Progenitor cell of endocrine pancreas (in vitro differentiated cells): ENCODE measurements at regions not wholly inside any gene's neighbourhood (a gene's known extent, or its start where the extent isn't known, plus 50 kb on each side); places are given as distances from the start of the nearest gene placed in this dataset.

Experiments
- DNase-seq: peaks from one replicate; pipeline ENCODE4 v3.0.0; 2021; ENCODE audit warnings: low spot score; ENCODE audit not compliant: unreplicated experiment
- H3K27ac Mint-ChIP-seq: 2 replicates; pipeline ENCODE4 v1.8.0; 2021; ENCODE audit warnings: mild to moderate bottlenecking, moderate library complexity, mixed read lengths
- H3K27me3 Mint-ChIP-seq: 2 replicates; pipeline ENCODE4 v1.8.0; 2021; ENCODE audit warnings: mixed read lengths
- H3K36me3 Mint-ChIP-seq: 2 replicates; pipeline ENCODE4 v1.8.0; 2022; ENCODE audit warnings: mixed read lengths; ENCODE audit not compliant: insufficient read depth
- H3K4me1 Mint-ChIP-seq: 2 replicates; pipeline ENCODE4 v1.8.0; 2021; ENCODE audit warnings: low read depth, mixed read lengths
- H3K4me3 Mint-ChIP-seq: 2 replicates; pipeline ENCODE4 v1.8.0; 2021; ENCODE audit warnings: low read depth, mild to moderate bottlenecking, moderate library complexity, mixed read lengths
- H3K9me3 Mint-ChIP-seq: 2 replicates; pipeline ENCODE4 v1.8.0; 2021; ENCODE audit warnings: low read depth, mixed read lengths
- TF ChIP-seq, protein P1 (sequence below): fragments of 200-600 bp; sonication (generic); IDR thresholded peaks from one replicate; pipeline ENCODE4 v1.5.0; 2021; ENCODE audit warnings: antibody characterized with exemption, mild to moderate bottlenecking; ENCODE audit not compliant: unreplicated experiment

DNA sequence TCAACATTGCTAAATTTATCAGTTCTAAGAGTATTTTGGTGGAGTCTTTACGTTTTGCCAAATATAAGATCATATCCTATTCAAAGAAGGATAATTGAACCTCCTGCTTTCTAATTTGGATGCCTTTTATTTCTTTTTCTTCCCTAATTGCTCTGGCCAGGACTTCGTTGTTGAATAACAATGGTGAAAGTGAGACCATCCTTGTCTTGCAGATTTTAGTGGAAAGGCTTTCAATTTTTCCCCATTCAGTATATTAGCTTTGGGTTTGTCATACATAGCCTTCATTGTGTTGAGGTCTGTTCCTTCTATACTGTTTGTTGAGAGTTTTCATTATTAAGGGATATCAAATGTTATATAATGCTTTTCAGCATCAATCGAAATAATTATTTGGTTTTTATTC is 1974.2 kb upstream of the ACO1 start:
- H3K36me3 Mint-ChIP-seq = no peaks in the 10 kb centered on the region
- H3K27ac Mint-ChIP-seq = no peak overlapping the region
- peaks cover 24% of the 10 kb centered on the region for H3K9me3 Mint-ChIP-seq
- DNase-seq = no peak
- TF ChIP-seq, protein P1, sequence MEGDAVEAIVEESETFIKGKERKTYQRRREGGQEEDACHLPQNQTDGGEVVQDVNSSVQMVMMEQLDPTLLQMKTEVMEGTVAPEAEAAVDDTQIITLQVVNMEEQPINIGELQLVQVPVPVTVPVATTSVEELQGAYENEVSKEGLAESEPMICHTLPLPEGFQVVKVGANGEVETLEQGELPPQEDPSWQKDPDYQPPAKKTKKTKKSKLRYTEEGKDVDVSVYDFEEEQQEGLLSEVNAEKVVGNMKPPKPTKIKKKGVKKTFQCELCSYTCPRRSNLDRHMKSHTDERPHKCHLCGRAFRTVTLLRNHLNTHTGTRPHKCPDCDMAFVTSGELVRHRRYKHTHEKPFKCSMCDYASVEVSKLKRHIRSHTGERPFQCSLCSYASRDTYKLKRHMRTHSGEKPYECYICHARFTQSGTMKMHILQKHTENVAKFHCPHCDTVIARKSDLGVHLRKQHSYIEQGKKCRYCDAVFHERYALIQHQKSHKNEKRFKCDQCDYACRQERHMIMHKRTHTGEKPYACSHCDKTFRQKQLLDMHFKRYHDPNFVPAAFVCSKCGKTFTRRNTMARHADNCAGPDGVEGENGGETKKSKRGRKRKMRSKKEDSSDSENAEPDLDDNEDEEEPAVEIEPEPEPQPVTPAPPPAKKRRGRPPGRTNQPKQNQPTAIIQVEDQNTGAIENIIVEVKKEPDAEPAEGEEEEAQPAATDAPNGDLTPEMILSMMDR = no peak
- H3K4me1 Mint-ChIP-seq = no peaks in the 10 kb centered on the region
- no peak overlapping the region for H3K4me3 Mint-ChIP-seq
- no peaks in the 10 kb centered on the region for H3K27me3 Mint-ChIP-seq

DNA sequence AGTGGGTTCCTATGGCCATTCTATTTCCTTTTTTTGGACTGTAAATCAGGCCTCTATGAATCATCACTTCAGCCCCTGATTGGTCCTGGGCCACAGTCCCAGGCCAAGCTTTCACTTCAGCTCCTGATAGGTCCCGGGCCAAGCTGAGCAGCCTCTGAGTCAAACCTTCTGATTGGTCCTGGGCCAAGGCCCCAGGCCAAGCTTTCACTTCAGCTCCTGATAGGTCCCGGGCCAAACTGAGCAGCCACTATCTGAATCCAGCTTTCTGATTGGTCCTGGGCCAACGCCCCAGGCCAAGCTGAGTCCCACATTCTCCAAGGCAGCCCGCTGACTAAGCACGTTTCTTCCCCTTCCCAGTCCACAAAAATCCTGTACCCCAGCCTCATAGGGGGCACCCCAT is 1972.9 kb upstream of the ACO1 start:
- Mint-ChIP-seq H3K27ac (no peak overlapping the region), H3K9me3 (peaks cover 24% of the 10 kb centered on the region), H3K36me3 (no peaks in the 10 kb centered on the region), H3K4me3 (no peak overlapping the region), H3K27me3 (no peaks in the 10 kb centered on the region), H3K4me1 (no peaks in the 10 kb centered on the region)
- no peak for DNase-seq
- TF ChIP-seq, protein P1 = no peak

DNA sequence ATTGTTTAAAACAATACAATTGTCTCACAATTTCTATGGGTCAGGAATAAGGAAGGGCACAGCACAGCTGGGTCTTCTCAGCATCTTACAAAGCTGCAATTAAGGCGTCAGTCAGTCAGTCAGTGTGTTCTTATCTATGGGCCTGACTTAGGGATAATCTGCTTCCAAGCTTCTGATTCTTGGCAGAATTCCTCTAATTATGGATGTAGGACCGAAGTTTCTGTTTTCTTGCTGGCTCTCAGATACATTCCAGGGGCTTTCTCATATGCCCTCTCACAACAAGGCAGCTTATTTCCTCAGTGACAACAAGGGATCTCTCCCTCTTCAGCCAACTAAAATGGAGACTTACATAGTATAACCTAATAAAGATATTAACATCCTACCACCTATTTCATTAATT is 1925.3 kb upstream of the ACO1 start:
- Mint-ChIP-seq H3K9me3 (no peaks in the 10 kb centered on the region), H3K36me3 (no peaks in the 10 kb centered on the region), H3K4me1 (no peaks in the 10 kb centered on the region), H3K4me3 (no peak overlapping the region), H3K27me3 (no peaks in the 10 kb centered on the region), H3K27ac (no peak overlapping the region)
- TF ChIP-seq, protein P1 = no peak
- DNase-seq = no peak

DNA sequence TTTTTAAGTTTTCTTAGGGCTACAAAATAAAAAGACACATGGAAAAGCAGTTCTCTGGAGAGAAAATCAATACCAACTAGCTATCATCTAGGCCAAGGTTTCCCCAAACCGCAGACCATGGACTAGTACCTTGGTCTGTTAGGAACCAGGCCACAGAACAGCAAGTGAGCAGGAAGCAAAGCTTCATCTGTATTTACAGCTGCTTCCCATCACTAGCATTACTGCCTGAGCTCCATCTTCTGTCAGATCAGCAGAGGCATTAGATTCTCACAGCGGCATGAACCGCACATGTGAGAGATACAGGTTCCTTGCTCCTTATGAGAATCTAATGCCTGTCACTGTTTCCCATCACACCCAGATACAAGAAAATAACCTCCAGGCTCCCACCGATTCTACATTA is 1907.6 kb upstream of the ACO1 start:
- Mint-ChIP-seq H3K9me3 (peaks cover 1% of the 10 kb centered on the region), H3K36me3 (no peaks in the 10 kb centered on the region), H3K27ac (no peak overlapping the region), H3K4me1 (no peaks in the 10 kb centered on the region), H3K27me3 (no peaks in the 10 kb centered on the region), H3K4me3 (no peak overlapping the region)
- no peak for DNase-seq
- TF ChIP-seq, protein P1 = no peak

DNA sequence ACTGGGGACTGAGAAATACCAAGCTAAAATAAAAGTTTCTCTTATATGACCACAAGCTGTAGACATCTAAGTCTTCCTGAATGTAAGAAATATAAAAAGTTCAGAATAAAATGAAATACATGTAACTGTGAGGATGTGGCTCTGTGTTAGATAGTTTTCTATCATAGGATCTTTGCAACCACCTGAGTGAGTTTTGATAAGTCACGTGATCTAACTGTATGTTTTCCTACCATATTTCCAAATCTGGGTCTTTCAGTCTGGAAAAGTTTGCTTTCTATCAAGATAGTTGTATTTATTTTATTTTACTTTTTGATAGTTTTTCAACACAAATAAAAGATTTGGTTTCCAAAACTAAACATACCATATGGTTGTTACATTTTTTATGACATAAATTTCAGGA is 1905.8 kb upstream of the ACO1 start:
- no peaks in the 10 kb centered on the region for H3K4me1 Mint-ChIP-seq
- TF ChIP-seq, protein P1 = no peak
- no peak overlapping the region for H3K4me3 Mint-ChIP-seq
- H3K9me3 Mint-ChIP-seq = peaks cover 9% of the 10 kb centered on the region
- H3K27me3 Mint-ChIP-seq = no peaks in the 10 kb centered on the region
- no peak for DNase-seq
- H3K36me3 Mint-ChIP-seq = no peaks in the 10 kb centered on the region
- no peak overlapping the region for H3K27ac Mint-ChIP-seq
